NCI-H446 treated with DMSO at 0.1 percent for 48 hours (cell line): ENCODE measurements at regions not wholly inside any gene's neighbourhood (a gene's known extent, or its start where the extent isn't known, plus 50 kb on each side); places are given as distances from the start of the nearest gene placed in this dataset.
"Not testable (repeated sequence)": the region's sequence is repeated elsewhere in the genome, so short reads cannot be mapped to it uniquely, and the experiment has no call there.

Experiments
- DNase-seq: peaks from one replicate; lab custom pipeline; 2025; lab: John Stamatoyannopoulos, UW

DNA sequence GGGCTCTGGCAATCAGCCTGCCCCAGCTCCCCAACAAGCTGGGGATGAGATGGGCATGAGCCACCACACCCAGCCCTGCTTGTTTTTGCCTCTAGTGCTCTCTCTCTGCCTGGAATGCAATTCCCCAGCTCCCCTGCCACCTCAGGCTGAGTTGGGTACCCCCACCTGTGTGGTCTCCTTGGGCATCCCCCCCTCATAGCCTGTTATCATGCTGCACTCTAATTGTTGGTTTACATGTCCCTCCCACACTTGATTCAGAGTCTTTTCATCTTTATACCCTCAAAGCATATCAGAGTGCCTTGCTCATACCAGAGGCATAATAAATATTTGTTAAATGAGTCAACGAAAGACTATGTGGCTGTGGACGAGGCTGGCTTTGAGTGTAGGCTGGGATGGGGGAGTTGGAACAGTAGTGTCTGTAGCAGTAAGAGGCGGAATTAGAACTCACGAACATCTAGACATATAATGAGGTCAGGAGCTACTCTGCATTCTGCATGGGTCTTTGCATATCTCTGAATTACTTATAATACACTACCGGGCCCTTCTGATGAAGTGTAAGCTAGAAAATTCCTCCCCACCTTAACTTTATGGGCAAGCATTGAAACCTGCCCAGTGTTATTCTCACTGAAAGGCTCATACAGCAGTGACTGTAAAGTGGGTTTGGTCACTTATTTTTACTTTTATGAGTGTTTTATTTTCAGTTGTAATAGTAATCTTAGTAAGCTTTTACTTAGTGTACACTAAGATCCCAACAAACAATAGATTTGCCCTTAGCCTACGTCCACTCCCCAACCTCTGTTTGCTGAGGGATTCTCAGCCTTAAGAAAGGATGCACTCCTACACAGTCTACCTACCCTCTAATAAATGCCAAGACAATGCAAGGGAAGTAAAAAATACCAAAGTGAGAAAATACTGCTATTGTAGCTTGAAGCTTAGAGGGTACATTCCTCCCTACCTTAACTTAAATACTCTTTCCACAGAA, 58.7 kb downstream of the EDN1 start:
- DNase-seq, result no peak

DNA sequence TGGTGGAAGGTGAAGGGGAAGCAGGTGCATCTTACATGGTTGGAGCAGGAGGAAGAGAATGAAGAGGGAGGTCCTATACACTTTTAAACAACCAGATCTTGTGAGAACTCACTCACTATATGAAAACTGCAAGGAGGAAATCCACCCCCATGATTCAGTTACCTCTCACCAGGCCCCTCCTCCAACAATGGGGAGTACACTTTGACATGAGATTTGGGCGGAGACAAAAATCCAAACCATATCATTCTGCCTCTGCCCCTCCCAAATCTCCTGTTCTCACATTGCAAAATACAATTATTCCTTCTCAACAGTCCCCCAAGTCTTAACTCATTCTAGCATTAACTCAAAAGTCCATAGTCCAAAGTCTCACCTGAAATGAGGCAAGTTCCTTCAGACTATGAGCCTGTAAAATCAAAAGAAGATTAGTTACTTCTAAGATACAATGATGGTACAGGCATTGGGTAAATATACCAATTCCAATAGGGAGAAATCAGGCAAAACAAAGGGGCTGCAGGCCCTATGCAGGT, 60.5 kb downstream of the EDN1 start:
- no peak for DNase-seq

DNA sequence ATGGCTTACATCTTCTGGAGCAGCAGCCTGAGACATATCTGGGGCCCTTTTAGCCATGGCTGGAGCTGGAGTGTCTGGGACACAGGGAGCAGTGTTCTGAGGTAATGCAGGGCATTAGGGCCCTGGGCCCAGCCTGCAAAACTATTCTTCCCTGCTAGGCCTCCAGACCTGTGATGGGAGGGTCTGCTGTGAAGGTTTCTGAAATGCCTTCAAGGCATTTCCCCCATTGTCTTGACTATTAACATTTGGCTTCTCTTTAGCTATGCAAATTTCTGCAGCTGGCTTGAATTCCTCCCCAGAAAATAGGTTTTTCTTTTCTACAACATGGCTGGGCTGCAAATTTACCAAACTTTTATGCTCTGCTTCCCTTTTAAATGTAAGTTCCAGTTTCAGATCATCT, 61.5 kb downstream of the EDN1 start:
- DNase-seq, result no peak

DNA sequence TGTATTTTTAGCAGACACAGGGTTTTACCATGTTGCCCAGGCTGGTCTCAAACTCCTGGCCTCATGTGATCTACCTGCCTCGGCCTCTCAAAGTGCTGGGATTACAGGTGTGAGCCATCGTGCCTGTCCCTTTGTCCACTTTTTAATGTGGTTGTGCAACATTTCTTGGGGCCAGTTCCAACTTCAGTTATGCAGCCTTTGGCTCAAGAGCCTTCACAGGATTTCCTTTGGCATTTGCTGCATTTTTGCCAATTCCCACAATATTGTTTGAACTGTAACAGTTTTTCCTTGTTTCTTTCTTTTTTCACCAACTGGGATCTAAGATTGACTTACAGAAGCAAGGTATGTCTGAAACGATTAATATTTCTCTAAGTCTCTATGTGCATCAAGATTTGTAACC, 63.6 kb downstream of the EDN1 start:
- no peak for DNase-seq

DNA sequence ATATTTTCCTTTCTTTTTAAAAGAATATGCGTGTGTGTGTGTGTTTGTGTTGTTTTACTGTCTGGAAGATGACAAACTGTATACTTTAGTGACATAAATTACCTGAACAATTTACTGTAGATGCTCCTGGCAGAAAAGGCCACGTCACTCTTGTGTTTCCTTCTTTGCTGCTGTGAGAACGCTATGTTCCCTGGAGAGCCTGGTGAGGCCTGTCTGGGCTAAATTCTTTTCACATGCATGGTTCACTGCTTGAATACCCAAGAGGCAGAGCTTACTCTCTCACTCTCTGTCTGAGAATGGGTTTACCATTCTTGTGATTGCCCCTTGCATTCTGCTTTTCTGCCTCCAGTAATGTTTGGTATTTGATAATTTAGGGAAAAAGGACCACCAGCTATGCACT, 64.3 kb downstream of the EDN1 start:
- no peak for DNase-seq

DNA sequence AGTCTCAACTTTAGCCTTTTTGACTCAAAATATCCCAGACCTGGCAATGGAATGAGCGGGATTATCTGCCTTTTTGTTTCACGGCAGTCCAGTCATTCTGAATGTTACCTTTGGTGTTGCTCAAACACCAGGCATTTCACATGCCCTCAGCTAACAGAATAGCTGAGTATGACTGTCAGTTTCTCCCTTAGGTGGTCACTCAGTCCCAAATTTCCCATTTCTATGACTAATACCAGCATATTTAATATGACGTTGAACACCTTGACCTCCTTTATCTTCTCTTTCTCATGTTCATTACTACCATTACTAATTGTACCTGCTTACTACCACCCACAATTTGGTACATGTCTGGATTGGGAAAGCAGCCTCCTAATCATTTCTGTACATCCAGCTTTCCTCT, 65.2 kb downstream of the EDN1 start:
- no peak for DNase-seq

DNA sequence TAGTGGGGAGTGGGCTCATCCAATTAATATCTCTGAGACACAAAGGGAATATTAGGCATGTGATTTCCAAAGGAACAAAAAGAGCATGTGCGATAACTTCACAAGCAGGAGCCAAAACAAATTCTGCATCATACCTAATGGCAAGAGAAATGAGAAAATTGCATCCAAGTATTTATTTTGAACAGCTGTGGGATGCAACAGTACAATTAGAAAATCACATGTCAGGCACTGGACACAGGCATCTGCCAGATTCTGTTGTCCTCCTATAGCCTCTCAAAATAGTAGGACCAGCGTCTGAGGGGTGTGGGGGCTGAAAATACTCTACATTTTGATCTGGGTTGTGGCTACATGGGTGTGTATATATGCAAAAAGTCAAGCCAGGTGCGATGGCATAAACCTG, 66.3 kb downstream of the EDN1 start:
- no peak for DNase-seq

DNA sequence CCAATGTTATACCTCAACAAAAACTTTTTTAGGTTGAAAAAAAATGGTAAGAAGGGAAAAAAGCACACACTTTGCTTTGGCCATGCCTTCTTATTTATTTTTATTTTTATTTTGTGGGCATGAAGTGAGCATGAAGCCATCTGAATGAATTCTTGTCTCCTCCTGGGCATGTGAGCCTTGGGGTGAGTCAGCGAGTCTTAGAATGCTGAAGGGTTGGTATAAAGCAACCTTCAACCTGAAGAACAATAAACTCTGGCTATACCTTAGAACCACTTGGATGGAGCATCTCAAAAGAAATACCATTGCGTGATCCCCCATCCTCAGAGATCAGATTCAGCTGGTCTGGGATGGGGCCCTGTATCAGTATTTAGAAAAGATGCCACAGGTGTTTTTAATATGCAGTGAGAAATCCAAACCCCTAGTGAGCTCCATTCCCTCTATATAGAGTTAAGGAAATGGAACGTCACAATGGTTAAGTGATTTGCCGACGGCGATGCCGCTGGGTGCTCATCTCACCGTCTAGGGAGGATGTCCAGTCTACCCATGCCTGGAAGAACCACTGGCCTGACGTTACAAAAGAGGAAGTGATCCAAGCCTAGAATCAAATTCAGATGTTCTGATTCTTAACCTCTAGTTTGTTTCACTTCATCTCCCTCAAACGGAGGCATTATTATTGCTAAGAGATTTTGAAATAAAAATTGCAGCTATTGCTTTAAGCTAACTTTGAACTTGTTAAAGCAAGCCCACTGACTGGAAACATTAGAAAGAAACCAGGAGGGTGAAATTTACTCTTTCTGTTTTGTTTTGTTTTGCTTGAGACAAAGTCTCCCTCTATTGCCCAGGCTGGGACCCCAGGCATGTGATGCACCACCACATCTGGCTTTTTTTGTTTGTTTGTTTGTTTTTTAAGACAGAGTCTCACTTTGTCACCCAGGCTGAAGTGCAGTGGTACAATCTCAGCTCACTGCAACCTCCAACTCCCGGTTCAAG, 67.1 kb downstream of the EDN1 start:
- no peak for DNase-seq

DNA sequence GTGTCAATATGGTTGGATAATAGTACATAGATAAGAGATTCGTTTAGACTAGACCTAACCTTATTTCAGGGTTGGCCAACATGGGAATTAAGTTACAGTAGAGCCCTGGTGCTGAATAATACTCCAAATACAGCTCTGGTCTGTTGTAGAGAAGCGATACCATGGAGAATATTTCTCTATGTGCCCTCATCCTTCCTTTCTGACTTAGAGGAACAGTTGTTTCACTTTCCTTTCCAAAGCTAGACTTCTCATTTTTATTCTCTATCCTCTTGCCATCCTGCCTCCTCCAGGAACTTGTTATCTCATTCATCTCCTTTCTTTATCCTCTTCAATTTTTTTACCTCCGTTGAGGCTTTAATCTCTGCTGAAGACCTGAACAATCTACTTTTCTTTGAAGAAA, 68.9 kb downstream of the EDN1 start:
- no peak for DNase-seq

DNA sequence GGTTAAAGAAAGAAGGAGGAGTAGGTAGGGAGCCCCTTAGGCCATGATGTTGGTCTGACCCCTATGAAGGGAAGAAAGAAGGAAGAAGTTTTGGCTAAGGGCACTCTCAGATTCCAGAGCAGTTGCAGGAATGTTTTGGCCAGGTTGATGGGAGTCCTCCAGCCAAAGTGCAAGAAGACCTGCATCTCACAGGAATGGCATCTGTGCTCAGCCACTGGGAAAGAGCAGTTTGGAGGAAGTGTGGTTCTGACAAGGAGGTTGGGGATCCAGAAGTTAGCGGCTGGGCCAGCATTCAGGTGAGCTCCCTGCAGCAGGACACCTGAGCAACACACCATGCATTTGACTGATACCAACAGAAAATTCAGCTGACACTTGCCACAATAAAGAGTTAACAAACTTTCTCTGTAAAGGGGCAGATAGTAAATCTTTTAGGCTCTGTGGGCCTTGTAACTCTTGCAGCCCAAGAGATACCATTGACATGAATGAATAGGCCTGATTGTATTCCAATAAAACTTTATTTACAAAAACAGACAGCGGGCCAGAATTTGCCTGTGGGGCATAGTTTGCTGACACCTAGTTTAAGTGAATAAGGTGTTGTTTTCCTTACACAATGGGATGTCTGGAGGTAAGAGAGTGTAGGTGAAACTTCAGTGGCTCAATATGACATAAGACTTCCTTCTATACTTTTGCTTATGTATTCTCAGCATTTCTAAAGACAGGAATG, 71.0 kb downstream of the EDN1 start:
- DNase-seq, result no peak

DNA sequence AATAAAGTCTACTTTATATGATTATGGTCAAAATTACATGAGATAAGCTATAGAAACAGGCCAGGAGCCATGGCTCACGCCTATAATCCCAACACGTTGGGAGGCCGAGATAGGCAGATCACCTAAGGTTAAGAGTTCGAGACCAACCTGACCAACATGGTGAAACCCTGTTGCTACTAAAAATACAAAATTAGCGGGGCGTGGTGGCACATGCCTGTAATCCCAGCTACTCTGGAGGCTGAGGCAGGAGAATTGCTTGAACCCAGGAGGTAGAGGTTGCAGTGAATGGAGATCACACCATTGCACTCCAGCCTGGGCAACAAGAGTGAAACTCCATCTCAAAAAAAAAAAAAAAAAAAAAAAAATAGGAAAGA, 73.1 kb downstream of the EDN1 start:
- not testable (repeated sequence) for DNase-seq

DNA sequence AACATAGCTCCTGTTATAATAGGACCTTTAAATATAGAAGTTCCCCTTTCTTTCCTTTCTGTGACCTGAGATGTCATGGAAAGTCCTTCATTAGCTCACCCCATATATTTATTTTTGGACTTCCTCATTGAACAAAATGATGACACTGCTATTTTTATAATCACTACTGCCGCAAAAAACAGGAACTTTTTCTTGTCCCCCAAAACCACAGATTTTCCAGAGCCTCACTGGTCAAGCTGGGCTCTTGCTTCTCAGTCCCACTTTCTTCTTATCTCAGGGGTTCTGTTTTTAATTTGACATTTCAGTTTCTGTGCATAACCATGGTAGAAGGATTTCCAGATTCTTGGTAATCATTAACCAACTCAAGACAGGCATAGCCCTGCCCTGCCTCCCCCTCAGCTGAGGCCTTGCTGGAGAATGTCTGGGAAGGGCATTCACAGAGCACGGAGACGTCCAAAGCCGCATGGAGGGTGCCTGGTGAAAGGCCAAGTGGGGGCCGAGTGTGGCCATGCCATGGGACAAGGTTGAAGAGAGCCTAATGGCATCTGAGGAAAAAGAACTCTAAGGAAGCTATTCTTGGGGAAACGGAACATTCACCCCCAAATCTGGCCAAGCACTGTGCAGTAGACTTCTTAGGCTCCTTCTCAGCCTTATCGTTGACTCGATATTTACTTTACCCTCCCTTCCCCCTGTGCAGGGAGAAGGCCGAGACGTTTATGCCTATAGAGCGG, 73.7 kb downstream of the EDN1 start:
- no peak for DNase-seq

DNA sequence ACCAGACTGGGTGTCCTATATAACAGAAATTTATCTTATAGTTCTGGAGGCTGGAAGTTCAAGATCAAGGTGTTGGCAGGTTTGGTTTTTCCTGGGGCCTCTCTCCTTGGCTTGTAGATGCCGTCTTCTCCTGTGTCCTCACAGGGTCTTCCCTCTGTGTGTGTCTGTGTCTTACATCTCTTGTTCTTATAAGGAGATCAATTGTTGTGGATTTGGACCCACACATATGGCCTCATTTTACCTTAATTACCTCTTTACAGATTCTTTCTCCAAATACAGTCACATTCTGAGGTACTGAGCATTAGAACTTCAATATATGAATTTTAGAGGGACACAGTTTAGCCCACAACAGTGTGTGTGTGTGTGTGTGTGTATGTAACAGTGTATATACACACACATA, 74.5 kb downstream of the EDN1 start:
- no peak for DNase-seq

DNA sequence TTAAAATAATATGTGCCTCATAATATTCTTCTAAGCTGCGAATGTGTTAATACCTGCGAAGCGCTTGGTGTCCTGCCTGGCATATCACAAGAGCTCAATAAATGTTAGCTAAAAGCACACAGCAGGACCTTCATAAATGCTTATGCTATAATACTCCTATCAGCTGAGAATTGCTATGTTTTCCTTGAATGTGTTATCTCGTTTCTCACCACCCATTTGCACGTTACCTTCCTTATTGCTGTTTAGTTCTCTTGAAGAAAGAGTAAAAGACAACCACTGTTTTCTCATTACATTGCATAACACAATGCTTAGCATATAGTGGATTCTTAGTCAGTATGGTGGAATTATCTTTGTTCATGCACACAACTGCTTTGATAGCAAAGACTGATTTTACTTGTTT, 76.6 kb downstream of the EDN1 start:
- DNase-seq, result no peak

DNA sequence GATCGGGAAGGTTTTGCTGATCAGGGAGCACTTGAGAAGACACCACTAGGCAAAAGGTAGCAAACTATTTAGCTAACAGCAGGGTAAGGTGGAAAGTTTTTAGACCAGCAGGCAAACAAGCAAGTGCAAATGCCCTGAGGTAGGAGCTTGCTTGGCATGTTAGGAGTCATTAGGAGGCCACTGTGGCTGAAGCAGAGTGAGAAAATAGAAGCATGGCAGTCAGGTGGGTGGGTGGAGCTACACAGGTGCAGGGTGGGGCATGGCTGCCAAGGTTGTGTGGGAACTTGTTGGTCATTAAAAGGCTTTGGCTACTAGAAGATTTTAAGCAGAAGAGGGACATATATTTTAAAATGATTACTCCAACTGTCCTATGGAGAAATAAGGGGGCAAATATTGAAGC, 77.3 kb downstream of the EDN1 start:
- DNase-seq, result no peak

DNA sequence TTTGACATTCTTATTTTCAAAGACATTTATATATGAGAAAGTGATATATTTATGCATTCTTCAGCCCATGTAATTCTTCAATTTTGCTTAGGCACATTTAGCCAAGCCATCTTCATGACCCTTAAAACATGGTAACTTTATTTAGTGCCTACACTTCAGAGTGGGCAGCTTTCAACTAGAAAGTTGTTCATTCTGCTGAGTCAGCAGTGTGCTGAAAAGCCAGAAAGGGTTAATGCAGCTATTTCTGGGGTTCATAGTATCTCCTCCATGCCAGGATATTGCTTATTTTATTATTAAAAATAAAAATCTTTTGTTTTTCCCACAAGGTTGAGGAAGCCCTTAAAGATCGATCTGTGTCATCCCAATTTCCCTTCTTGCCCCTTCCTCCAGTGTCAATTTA, 79.2 kb downstream of the EDN1 start:
- no peak for DNase-seq

DNA sequence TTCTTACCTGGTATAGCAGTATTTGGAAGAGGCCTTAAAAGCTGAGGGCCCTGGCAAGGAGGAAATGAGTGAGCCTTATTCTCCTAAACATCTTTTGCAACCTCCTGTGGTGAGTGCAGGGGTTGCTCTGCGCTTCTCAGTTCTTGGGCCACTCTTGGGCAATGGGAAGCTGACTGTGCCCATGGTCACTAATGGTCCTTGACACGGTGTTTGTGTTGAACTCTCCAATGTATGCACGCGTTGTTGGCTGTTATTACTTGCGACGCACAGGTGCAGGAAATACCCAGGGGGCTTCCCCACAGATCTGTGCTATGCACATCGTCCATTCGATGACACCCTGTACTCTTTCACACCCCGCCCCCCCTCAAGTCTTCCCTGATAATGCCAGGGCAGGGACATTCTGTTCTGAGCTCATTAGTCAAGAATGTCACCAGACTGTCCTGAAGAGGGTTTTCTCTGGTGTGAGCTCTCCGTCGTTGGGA, 79.7 kb downstream of the EDN1 start:
- DNase-seq, result no peak

DNA sequence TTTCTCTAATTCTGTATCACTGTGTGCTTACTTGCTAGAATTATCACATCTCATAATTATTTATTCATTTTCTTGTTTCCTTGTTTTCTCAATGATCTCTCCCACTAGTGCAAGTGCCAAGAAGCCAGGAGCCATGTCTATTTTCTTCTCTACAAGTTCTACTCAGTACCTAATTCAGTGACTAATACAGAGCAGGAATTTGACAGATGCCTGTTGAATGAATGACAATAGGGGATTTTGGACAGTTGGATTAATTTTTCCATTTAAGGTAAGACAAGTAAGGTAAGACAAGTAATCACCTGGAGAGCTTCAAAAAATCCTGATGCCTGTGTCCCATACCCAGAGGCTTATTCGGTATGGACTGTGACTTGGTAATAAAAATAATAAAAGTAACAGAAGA, 81.0 kb downstream of the EDN1 start:
- no peak for DNase-seq

DNA sequence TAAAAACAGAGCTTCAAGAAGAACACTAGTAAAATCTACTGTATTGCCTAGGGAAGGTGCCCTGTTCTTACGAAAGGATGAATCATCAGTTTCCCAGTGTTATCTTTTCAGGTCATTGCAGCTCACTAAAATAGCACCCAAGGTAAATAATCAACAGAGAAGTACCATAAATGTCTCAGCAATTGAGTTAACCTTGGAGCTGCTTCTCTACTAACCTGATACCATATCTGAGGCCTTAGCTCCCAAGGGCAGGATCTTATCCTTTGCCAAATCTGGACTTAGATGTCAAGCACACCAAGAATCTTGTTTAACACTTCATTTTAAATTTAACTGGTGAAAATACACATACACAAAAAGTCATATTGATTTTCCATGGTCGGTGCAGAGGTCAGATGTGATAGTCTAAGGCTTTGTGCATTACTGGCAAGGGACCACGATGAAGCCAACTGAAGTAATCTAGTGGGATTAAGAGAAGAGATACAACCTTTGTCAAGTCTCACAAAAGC, 81.5 kb downstream of the EDN1 start:
- no peak for DNase-seq

DNA sequence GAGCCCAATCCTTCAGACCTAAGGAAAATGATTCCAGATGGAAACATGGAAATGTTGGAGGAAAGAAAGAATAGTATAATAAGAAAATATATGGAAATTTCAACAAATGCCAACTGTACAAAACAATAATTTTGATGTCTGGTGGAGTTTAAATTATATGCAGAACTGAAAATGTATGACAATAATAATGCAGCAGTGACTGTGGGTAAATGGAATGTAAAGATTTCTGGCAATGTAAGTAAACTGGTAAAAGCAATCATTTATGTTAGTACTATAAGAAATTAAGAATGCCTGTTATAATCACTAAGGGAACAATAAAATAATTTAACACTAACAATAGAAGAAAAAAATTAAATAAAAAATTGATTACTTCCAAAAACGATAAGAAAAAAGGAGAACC, 89.0 kb downstream of the EDN1 start:
- no peak for DNase-seq

DNA sequence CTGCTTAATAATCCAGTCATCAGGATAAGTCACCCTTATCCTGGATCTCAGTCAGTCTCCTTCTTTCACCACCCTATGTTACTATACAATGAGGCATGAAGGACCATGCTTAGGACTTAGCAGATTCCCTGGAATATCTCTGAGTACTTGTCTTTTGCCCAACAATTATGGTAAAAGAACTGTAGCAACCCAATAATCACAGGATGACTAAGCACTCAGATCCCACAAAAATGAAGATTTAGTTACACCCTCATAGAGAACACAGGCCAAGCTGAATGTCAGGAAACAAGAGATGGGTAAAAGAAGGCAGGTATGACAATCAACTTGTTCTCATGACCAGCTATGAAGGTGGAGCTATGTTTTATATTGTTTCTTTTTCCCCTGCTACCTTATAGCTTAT, 91.4 kb downstream of the EDN1 start:
- no peak for DNase-seq
